LNCaP clone FGC (cell line): ENCODE measurements at regions not wholly inside any gene's neighbourhood (a gene's known extent, or its start where the extent isn't known, plus 50 kb on each side); places are given as distances from the start of the nearest gene placed in this dataset.

Experiments
- DNase-seq: peaks from one replicate; pipeline ENCODE4 v3.0.0-alpha.2; 2011; ENCODE audit warnings: low read depth
- H3K4me3 ChIP-seq: 2 replicates; pipeline ENCODE4 v1.5.1; 2011; ENCODE audit warnings: mild to moderate bottlenecking, low read depth, low read length, control low read depth
- CTCF ChIP-seq: IDR thresholded peaks from 2 replicates; pipeline ENCODE4 v1.5.1; 2012; ENCODE audit warnings: mild to moderate bottlenecking; ENCODE audit not compliant: control insufficient read depth, insufficient read depth; ENCODE audit errors: extremely low read depth

DNA sequence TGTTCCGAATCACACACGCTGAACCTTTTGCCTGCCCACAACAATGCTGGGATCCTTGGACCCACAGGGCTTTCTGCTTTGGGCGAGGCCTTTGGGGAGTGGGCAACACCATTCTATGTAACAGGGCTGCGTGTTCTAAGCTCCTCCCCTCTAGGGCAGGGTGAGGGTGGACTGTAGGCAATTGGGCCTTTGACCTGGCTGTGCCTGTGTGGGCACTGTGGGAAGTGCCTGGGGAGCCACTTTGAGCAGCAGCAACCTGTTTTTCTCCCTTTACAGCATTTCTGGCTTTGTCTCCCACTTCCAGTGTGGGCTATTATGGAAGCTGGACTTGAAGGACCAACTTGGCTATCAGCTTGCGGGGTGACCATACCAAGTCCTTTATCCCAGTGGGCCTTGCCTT, 128.9 kb upstream of the WSCD1 start:
- no peak for TF ChIP-seq CTCF
- H3K4me3 ChIP-seq: no peak overlapping the region
- DNase-seq: no peak

DNA sequence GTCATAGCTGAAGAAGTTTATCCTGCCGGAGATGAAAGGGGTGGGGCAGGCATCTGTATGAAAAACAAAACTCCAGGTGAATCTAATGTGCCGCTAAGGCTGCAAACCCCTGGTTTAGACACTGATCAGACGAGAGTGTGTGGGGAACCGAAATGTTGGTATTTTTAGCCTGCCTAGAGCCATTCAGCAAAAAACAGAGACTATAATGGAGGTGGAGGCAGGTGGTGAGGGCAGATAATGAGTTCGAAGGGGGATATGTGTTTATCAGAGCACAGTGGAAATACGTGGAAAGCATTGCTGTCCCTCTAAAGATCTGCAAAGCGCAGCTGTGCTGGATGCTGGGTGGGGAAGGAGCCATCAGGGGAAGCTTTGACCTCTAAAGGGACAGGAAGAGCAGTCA, 127.5 kb upstream of the WSCD1 start:
- no peak overlapping the region for H3K4me3 ChIP-seq
- TF ChIP-seq CTCF: no peak
- DNase-seq: no peak

DNA sequence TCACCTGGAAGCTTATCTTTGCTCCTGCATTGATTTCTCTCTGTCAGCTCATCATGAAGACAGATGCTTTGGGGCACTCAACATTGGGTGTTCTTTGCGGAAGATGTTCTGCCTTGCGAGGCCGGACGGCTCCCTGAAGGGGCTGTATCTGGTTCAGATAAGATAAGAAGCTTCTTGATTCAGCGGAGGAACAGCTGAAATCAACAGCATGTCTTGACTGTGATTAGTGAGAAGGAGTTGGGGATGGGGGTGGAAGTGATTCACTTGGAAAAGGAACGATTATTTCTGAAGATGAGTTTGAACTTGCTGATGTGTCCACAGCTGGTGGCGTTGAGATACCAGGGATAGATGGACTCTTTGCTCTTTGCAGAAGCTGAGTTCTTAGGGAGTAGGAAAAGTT, 126.9 kb upstream of the WSCD1 start:
- no peak for TF ChIP-seq CTCF
- H3K4me3 ChIP-seq: no peak overlapping the region
- no peak for DNase-seq

DNA sequence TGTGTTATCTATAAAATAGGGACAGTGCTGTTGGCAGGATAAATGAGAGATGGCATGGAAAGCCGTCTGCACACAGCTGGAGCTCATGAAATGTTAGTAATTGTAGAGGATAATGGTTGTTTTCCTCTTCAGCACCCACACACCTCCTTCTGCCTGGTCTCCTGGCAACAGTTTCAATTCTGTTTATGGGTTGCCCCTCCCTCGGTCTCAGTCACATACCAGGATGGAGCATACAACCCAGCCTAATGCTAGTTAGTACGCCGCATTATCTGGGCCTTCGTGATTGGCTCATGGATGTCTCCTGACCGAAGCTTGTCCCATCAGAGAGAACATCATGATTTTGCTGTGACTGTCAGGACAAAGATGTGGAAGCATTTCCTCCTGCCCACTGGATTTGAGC, 126.2 kb upstream of the WSCD1 start:
- TF ChIP-seq CTCF: no peak
- H3K4me3 ChIP-seq: no peak overlapping the region
- DNase-seq: no peak

GRCh38 chr17:5947701-5948180, 122.4 kb upstream of the WSCD1 start:
- no peak for TF ChIP-seq CTCF
- DNase-seq: no peak
- no peak overlapping the region for H3K4me3 ChIP-seq

- TF ChIP-seq CTCF: no peak
- DNase-seq: no peak
- H3K4me3 ChIP-seq: no peak overlapping the region
These were observed 121.4 kb upstream of the WSCD1 start for GRCh38 chr17:5948811-5949210.

DNA sequence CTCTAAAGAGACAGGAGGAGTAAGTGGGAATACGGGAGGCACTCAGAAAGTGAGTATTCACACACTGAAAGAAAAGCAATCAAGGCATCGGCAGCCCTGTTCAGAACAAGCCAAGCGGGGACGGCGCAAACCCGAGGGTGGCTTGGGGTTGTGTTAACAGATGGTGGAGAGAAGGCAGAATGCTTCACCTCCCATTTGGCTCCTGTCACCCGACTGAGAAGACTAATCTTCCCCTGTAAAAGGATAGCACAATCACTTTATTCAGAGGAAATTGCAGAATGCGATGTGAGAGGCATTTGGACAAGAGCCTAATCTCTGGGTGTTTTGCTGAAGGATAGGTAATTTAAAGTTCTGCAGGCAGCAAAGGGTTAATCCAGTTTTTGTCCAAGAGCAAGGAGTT, 119.3 kb upstream of the WSCD1 start:
- TF ChIP-seq CTCF: no peak
- no peak overlapping the region for H3K4me3 ChIP-seq
- DNase-seq: no peak
